ENCODE measurements at regions not wholly inside any gene's neighbourhood (a gene's known extent, or its start where the extent isn't known, plus 50 kb on each side); places are given as distances from the start of the nearest gene placed in this dataset.

DNA sequence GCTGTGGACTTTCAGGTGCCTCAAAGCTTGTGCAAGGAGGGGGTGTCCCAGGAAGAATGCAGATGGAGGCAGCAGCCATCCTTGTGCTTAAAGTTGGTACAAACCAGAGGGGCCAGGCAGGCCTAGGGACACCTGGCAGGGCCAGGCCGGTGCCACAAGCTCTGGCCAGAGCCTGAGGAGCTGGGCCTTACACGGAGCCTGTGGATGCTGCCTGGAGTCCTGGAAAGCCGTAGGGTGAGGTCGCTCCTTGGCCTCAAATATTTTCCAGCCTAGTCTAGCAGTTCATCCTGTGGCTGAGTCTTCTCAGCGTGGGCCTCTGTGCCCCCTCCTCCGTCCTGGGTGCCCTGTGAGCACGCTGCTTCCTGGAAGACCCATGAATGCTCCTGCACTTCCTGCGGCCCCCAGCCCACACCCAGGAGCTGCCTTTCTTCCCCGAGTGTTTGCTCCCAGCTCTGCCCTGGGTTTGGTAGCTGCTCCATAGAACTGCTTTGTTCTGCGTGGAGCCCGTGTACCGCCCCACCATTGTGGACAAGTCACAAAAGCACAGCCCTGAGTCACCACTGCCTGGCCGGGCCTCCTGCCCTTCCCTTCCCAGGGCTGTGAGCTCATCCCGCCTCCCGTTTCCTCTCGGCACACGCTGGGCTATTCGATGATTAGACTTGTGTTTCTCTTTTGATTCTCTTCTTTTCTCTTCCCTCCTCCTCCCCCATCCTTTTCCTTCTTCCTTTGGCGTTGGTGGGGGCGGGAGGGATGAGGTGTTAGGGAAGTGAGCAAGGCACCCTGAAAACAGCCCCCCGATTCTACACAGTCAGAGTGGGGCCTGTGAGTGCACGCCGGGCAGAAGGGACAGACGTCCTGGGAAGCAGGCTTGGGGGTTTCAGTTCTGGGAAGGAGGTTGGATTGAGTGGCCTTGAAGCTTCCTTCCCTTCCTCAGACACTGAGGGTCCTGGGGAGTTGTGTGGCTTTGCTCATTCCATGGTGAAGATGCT, 73.2 kb upstream of the SHH start:
- H3K36me3 ChIP-seq = no peaks in the 10 kb centered on the region
- TF ChIP-seq, protein P1, sequence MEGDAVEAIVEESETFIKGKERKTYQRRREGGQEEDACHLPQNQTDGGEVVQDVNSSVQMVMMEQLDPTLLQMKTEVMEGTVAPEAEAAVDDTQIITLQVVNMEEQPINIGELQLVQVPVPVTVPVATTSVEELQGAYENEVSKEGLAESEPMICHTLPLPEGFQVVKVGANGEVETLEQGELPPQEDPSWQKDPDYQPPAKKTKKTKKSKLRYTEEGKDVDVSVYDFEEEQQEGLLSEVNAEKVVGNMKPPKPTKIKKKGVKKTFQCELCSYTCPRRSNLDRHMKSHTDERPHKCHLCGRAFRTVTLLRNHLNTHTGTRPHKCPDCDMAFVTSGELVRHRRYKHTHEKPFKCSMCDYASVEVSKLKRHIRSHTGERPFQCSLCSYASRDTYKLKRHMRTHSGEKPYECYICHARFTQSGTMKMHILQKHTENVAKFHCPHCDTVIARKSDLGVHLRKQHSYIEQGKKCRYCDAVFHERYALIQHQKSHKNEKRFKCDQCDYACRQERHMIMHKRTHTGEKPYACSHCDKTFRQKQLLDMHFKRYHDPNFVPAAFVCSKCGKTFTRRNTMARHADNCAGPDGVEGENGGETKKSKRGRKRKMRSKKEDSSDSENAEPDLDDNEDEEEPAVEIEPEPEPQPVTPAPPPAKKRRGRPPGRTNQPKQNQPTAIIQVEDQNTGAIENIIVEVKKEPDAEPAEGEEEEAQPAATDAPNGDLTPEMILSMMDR (IDR thresholded peaks at IDR 0.05) = no peak
- intact Hi-C loops (cut with DNase I) = no loop called here
- peak; percentile 22 for ATAC-seq
- DNase-seq = peak in 2 of 4 donors; percentile 46 to 76
- H3K4me3 ChIP-seq = no peak overlapping the region
- H3K4me1 ChIP-seq = no peaks in the 10 kb centered on the region
- H3K9me3 ChIP-seq = no peaks in the 10 kb centered on the region
- H3K27me3 ChIP-seq = no peaks in the 10 kb centered on the region
- H3K27ac ChIP-seq = no peak overlapping the region

DNA sequence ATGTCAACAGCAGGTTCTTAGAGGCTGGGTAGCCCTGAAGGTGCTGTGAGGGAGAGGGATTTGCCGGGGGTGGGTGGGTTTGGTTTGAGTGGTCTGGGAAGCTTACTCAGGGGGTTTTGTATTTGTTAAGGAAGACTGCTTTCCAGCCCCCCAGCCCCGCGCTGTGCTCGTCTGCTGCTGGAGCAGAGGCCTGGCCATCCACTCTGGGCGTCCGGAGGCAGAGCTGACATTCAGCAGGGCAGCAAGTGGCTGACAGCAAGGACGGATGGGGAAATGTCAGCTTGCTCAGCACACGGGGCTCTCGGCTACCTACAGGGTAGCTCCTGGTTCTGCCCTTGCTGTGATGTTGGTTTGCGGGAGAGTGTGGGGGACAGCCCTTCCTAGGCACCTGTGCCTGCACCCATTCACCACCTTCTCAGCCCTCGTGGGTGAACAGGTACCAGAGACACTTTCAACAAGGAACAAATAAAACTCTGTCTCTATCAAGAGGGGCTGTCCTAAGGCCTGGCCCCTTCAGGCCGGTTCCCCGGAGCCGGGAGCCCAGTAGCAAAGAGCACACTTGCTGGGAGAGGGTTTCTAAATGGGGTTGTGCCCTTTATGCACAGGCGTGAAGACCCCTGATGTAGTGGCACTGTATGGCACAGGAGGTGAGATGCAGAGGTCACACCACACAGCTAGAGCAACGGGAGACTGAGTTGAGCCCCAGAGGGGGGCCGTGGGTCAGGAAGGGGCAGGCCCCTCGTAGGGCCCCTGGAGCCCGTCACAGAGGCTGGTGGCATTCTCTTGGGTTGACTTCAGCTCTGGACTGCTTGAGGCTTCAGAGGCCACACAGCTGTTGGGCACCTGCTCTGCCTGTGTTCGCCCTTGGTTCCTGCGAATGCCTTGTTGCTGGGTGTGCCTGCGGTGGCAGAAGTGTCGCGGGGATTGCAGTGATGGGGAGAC, 72.2 kb upstream of the SHH start:
- DNase-seq (peak in 1 of 4 donors; percentile 61), ATAC-seq (no peak)
- Histone ChIP-seq H3K36me3 (no peaks in the 10 kb centered on the region), H3K9me3 (no peaks in the 10 kb centered on the region), H3K27me3 (no peaks in the 10 kb centered on the region), H3K27ac (no peak overlapping the region), H3K4me1 (no peaks in the 10 kb centered on the region), H3K4me3 (no peak overlapping the region)
- TF ChIP-seq, protein P1 (IDR thresholded peaks at IDR 0.05) = no peak
- intact Hi-C loops (cut with DNase I) = no loop called here

DNA sequence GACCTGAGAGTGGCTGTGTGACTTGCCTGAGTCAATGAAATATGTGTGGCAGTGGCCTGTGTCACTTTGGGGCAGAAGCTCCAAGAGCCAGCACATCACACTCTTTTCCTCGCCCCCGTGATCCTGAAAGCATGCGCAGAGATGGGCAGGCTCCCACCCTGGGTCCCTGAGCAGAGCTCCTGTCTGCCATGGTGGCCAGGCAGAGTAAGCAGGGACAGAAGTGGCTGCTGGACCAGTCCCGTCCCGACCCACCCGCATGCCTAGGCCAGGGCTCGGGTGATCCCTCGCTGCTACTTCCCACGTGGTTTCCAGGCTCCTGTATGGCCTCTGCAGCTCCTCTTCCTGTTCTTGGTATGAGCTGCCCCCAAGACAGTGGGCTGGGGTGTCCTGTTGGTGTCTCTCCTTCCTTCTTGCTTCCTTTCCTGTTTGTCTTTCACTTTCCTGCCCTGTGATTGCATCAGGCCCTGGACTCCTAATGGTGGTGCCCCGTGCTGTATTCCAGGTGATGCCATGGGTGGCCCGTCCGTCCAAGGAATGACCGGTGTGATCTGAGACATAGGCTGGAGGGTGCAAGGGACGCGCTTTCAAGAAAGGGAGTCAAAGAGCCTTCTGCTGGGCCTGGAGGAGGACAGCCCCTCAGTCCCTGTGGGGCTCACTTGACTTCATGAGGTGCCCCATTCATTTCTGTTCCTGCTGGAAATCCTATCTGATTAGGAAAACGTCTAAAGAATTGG, 71.4 kb upstream of the SHH start:
- no peaks in the 10 kb centered on the region for H3K9me3 ChIP-seq
- intact Hi-C loops (cut with DNase I) = no loop called here
- TF ChIP-seq, protein P1 (IDR thresholded peaks at IDR 0.05) = no peak
- H3K36me3 ChIP-seq = no peaks in the 10 kb centered on the region
- H3K27me3 ChIP-seq = no peaks in the 10 kb centered on the region
- no peak for ATAC-seq
- H3K4me3 ChIP-seq = no peak overlapping the region
- no peaks in the 10 kb centered on the region for H3K4me1 ChIP-seq
- peak in 1 of 4 donors; percentile 58 for DNase-seq
- no peak overlapping the region for H3K27ac ChIP-seq

DNA sequence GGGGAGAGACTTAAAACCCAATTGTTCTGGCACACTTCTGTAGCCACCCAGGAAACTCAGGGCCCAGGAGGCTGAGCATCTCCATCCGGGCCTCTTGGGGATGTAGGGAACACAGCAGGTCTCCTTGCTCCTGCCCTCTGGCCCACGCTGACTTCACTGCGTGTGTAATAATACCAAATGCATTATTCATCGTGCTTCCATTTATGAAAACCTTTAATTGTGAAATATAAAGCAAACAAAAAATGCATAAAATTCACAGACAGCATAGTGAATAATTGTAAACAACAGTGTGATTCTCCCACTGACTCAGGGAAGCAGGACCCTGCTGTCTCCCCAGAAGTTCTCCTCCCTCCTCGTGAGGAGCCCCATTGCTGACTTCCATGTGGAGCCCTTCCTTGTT, 70.3 kb upstream of the SHH start:
- Histone ChIP-seq H3K36me3 (no peaks in the 10 kb centered on the region), H3K4me1 (no peaks in the 10 kb centered on the region), H3K9me3 (no peaks in the 10 kb centered on the region), H3K27ac (no peak overlapping the region), H3K27me3 (no peaks in the 10 kb centered on the region), H3K4me3 (no peak overlapping the region)
- no peak for ATAC-seq
- intact Hi-C loops (cut with DNase I) = no loop called here
- TF ChIP-seq, protein P1 (IDR thresholded peaks at IDR 0.05) = no peak
- no peak for DNase-seq

Data from left lung (tissue), 4 donors.